ENCODE measurements at regions not wholly inside any gene's neighbourhood (a gene's known extent, or its start where the extent isn't known, plus 50 kb on each side); places are given as distances from the start of the nearest gene placed in this dataset.
A peak's percentile ranks its signal among the peaks of the same experiment; 100 is the strongest.

DNA sequence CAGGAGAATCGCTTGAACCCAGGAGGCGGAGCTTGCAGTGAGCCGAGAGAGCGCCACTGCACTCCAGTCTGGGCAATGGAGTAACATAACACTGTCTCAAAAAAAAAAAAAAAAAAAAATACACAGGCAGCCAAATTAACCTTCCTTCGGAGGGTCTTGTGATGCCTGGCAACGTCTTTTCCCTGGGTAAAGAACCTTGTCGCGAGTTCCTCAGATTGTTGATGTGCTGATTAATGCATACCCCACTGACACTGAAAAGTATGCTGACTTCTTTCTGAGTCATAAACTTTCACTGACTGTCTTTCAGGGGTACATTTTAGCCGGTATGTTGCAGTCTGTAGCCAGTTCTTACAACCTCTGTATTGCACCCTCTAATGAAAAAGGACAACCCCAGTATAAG lies 95.1 kb upstream of the SOD1 start:
- DNase-seq, result no peak

DNA sequence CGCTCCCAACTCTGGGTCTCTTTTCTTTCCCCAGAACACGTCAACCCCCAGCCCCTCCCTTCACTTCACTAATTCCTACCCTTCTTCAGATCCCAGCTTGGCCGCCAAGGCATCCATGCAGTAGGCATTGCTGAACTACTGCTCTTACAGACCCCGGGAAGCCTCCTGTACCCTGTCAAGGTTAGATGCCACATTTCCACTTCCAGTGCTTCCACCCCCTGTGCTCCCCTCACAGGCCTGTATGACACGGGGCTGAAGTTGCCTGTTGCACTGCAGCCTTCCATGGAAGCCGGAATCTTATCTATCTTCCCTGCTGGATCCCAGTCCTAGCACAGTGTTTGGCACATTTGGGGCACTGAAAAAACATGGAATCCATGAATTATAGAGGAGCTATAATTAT lies 99.0 kb upstream of the SOD1 start:
- no peak for DNase-seq

DNA sequence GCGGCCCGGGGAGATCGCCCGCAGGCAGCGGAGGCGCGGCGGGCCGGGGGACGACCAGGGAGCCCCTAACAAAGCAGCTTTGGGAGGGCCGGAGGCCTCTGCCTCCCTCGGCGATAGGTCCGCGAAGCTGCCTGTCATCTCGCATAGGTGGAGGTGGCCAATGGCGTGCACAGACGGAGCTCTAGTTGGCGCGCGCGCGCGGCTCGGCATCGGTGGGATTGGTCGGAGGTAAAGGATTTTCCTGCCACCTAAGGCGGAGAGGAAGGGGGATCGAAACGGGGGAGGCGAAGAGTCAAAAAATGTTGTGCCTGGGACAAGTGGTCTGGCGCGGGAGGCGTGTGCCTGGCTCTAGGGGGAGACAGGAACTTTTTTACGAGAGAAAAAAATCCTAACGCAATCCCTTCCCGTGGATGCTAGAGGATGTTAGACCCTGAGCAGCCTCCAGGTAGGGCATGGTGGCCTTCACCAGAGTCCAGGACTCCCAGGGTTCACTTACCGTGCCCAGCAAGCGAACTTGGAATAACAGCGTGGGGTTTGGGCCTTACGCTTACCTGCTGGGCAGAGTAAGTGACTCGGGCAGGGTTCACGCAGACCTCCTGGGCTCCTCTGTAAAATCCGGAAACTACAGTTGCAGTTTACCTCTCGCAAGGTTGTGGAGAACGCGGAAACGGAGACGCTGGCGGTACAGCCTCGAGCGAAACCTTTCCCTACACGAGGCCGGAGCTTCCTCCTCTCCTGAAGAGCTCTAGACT lies 99.9 kb upstream of the SOD1 start:
- DNase-seq, result peak; percentile 96

DNA sequence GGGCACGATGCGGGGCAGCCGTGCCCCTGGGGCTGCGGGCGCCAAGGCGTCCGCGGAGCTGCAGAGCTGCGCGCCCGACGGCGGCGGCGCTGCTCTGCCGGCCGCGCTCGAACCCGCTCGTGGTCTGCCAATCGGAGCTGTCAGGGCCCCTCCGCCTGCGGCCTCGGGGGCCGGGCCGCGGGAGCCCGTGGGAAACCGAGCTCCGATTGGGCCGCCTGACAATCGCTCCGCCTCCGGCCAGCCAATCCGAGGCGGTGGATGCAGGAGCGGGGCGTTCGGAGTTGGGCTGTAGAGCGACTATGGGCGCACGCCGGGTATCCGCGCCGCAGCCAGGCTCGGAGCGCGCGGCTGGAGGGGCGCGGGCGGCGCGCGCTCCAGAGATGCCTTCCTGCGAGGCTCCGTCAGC lies 100.5 kb upstream of the SOD1 start:
- DNase-seq, result peak; percentile 96

DNA sequence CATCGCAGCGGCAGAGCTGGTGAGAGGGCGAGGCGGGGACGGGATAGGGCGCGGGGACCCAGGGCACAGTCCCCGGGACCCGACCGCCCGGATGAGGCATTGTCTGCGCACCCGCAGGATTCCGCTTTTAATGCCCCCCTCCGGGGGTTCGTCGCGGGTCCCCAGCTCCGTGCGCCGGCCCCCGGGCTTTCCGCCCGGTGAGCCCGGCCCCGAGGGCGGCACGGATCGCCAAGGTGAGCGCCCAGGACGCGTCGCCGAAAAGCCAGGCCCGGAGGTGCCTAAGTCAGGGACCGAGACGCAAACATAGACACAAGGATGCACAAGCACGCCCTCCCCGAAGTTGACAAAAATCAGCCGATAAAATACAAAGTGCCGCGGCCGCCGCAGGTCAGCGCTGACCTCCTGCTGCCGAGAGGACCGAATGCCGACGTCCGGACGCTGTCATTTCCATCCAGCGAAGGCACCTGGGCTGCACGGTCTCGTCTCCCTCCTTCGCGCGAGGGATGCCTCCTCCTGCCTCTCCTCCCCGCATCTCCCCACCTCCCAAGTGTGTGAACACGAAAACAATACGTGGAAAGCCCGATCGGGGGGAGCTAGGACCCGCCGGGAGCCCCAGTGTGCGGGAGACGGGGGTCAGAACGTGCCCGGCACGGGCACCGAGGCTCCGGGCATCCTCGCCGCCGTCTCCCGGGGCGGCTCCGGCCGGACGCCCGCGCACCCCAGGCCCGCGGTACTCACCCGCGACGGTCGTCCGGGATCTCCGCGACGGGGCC lies 101.1 kb upstream of the SOD1 start:
- peak; percentile 55 for DNase-seq

DNA sequence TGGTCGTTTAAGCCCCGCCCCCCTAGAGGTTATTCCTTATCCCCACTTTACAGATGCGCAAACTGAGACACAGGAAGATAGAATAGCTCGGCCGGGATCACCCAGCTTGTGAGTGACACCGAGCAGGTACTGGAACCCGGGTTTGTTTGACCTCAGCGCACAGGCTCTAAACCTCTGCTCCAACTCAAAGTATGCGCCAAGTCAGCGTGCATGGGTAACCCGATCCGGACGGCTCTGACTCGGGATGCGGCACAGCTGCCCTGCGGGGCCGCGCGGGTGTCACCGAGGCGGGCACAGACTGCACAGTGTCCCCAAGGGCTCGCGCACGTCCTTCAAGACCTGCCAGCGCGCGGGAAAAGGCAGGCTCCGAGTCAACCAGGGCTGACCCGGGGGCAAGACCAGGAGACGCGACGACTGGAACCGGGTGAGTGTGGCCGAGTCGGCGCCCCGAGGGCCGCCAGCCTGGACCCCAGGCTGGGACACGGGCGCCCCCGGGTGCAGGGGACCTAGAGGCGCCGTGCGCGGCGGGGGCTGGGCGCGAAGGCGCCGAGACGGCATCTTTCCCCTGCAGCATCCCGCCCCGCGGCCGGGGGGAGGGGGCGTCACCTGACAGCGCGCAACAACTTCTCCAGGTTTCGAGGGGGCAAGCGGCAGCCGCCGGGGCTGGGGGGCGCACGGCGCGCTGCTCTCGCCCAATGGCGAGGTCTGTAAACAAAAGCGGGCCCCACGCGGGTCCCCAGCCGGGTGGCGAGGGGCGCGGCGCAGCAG lies 101.9 kb upstream of the SOD1 start:
- peak; percentile 35 for DNase-seq

DNA sequence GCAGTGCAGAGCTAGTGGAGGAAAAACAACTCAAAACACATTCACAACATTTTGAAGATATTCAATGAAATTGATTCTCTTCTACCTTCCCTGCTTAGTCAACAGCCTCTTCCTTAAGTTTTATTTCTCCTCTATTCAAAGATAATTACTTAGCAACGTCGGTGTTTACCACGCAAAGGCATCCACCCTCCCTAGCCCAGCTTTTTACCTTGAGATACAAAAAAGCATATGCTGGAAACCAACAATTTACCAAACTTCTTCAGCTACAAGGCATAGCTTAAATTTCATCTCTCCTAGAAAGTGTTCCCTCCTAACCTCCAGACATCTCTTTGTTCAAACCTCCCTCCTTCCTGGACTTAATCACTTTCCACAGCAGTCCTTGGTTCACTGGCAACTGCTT lies 102.8 kb upstream of the SOD1 start:
- no peak for DNase-seq

DNA sequence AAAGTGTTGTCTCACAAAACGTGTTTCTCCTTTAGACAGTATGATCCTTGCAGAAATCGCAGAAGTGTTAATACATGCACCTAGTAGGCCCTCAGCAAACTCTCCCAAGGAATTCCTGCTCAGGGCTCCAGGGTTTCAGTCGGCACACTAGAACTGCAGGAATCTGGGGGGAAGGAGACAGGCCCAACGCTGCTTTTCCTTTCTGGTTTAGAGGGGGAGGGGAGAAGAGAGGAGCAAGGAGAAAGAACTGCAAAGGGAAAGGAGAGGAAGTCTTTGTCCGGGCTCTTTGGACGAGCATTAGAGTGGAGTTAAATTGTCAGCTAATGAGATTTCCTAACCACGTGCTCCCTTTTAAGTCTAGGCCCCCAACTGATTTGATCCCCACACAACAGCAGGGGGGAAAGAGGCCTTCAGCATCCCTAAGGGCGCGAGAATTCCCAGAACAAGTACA lies 103.7 kb upstream of the SOD1 start:
- DNase-seq, result no peak

DNA sequence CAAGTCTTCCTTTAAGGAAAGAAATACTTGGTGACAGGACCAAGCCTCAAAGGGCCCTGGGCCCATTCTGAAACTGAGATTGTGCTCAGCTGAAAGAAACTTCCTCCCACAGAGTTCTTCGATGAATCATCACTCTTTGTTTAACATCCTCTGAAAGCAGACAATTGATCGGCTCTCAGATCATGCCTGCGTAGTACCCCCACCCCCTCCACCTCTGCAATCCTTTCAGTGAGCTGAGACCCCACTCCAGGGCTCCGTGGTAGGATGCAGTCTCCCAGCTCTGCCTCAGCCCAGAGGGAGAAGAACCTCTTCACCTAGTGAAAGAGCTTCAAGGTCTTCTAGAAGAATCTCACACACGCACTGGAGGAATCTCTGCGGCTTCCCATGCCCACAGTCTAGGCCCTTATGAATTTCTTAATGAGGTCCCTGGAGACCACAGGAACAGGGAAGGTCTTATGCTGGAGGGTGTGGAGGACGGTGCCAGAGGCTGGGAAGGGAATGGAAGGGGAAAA lies 104.9 kb upstream of the SOD1 start:
- DNase-seq, result no peak

DNA sequence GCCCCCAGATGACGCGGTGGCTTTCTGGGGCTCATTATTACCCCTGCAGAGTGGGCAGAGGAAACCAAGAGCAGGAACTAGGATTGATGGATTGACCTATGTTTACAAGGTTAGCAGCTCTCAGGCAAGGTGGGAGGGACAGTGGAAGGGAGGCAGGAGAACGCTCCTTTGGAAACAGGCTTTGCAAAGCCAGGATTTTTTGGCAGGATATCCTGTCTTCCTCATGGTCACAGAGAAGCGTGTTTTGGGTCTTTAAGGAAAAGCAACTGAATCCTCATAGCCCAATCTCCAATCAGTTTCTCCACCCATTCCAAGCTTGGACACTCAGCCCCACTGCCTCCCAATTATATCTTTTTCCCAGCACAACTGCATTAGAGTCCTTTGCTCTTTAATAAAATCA lies 105.6 kb upstream of the SOD1 start:
- DNase-seq, result no peak

DNA sequence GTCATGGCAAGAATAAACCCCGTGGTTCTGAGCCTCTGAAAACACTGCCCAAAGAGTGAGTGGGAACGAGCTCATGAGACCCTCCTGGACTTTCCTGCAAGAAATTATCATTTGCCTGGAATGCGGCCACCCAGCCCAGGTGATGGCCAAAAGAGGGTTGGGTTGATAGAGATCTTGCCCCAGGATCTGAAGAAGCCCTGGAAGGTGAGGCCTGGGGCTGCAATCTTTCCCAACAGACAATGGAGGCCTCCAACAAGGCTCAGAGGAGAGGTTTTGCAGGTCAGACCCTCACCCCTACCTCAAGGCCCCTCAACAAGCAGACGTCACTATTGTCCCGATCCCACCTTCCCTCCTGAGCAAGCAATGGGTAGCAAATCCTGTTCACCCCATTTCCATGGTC lies 106.0 kb upstream of the SOD1 start:
- DNase-seq, result no peak

DNA sequence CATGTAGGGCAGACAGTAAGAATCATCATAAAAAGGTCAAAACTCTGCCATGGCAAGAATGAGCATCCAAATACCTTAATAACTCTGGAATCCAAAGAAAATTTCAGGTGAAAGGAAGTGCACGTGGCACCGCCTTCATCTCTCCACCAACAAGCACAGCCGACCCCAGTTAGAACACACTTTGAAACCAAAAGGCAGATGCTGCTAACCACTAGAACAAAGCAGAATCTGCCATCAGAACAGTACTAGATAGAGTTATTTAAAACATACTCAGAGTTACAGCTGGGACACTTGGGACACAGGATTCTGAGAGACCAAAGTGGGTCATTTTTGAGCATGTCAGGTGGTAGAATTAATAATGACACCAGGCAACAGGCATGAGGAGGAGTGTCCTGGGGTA lies 106.7 kb upstream of the SOD1 start:
- DNase-seq, result no peak

DNA sequence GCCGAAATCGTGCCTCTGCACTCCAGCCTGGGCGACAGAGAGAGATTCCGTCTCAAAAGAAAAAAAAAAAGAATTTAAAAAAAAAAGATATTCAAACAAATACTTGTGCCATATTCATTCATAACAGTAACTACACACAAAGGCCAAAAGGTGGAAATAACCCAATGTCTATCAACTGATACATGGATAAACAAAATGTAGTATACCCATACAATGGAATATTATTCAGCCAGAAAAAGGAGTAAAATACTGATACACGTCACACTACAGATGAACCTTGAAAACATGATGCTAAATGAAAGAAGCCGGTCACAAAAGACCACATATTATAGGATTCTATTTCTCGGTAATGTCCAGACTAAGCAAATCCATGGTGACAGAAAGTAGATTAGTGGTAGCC lies 109.4 kb upstream of the SOD1 start:
- no peak for DNase-seq

DNA sequence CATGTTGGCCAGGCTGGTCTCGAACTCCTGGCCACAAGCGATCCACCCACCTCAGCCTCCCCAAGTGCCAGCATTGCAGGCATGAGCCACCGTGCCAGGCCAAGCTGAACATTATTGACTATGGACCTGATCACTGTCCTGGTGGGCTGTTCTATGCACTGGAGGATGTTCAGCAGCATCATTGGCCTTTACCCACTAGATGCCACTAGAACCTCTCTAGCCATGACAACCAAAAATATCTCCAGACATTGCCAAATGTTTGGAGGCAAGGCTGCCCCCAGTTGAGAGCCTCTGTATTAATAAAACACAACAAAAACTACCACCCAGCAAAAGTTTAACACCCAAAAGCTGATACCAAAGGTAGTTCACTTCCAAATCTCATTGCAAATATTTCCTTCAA lies 110.8 kb upstream of the SOD1 start:
- no peak for DNase-seq

DNA sequence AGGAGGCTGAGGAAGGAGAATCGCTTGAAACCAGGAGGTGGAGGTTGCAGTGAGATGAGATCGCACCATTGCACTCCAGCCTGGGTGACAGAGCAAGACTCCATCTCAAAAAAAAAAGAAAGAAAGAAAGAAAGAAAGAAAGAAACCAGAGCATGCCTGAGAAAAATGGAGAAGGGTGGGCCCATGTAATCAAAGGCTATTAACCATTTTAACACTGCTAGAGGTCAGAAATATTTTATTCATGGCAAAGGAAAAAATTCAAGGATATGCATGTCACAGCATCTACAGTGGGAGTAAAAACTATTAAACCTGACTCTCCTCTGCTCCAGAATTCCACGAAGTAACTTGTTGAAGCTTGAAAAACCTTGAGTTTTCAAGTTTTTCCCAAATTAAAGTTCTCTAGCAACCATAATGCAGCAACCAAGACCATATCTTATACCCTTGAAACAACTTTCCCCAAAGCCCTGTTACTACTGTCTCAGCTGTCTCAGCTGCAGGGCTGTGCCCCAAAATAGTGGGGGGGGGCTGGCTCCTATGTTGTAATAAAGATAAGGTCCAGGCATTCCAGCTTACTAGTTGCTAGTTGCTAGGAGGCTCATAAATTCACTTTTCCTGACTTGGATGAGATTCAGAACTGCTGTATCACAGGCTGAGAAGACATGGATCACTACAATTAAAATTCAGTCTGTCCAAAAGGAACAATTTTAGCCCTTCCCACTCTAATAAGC lies 112.9 kb upstream of the SOD1 start:
- DNase-seq, result no peak

DNA sequence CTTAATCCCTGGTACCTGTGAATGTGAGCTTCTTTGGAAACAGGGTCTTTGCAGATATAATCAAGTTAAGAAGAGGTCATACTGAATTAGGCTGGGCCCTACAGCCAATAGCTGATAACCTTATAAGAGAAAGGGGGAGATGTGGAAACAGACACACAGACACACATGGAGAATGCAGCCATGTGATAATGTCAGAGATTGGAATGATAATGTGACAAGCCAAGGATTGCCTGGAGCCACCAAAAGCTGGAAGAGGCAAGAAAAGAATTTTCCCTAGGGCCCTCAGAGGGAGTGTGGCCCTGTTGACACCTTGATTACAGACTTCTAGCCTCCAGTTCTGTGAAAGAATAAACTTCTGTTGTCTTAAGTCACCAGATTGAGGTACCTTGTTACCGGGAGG lies 114.5 kb upstream of the SOD1 start:
- no peak for DNase-seq

DNA sequence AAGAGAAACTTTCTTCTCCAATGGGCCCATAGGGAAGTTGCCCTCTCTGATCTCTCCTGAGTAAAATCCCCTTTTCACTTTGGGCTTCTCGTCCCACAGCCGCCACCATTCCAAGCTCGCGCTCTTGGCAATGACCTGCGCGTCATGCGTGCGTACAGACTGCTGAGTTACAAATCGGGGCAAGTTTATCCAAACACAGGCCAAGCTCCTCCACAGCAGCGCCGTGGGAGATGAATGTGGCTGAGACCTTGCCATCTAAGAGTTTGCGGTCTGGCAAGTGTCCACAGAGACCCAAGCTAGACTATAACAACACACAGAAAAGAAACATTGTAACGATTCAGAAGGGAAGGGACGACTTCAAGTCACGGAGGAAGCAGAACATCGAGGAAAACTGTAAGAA lies 116.3 kb upstream of the SOD1 start:
- DNase-seq, result no peak

DNA sequence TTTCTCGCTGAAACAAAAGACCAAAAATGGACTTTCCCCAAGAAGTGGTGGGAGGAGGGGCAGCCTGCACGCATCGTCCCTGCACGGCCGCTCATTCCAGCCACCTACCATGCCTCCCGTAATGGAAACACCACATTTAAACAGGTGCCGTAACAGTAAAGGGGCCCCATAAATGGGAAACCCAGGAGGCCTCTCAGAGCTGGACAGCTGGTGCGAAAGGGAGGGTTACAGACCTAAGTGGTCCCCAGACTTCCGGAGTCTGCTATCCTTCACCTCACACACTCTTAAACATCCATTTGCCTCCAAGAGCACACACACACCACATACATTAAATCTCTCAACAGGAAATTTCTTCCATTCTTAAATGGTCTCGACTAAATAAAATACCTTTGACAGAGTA lies 120.7 kb upstream of the SOD1 start:
- DNase-seq, result no peak

DNA sequence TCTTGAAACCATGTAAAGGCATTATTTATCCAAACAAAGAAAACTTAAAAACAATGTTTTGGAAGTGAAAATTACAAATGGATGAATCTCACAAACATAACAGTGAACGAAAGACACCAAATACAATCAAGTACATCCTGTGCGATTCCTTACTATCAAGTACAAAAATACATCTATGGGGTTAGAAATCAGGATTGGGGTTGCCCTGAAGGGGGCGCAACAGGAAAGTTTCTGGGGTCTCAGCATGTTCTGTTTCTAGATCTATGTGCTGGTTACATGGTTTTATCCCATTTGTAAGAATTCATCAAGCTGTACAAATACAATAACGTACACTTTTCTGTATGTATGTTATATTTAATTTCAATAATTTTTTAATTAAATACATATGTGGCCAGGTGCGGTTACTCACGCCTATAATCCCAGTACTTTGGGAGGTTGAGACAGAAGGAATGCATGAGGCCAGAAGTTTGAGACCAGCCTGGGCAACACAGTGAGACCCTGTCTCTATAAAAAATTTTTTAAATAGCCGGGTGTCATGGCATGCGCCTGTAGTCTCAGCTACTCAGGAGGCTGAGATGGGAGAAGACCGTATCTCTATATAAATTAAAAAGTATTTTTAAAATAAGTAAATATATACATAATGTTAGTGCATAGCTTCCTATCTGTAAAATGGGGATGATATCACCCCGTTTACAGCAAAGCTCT lies 121.5 kb upstream of the SOD1 start:
- no peak for DNase-seq

DNA sequence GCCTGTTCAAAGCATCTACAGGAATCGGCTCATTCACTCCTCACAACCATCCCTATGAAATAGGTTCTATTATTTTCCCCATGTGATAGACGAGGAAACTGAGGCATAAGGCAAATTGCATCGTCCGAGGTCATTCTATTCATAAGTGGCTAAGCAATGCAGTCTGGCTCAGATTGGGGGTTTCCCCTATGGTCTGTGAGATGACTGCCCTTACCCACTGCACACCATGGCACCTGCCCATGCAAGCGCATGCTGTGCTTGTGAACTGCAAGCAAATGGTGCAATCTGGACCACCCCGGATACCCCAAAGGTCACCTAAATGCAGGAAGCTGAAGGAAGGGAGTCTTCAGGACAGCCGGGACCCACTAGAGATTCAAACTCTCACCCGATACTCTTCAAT lies 123.4 kb upstream of the SOD1 start:
- DNase-seq, result no peak

DNA sequence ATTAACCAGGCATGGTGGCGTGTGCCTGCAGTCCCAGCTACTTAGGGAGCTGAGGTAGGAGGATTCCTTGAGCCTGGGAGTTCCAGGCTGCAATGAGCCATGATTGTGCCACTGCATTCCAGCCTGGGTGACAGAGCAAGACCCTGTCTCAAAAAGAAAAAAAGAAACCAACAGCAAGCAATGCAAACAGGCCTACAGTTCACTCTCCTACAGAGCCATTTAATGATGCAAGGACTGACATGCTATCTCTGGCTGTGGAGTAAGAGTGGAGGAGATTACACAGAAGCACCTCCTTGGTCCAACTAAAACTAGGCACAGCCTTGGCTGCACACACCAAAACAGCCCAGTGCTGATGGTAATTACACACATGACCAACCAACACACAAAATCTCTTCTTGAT lies 127.5 kb upstream of the SOD1 start:
- no peak for DNase-seq
